ENCODE measurements at regions not wholly inside any gene's neighbourhood (a gene's known extent, or its start where the extent isn't known, plus 50 kb on each side); places are given as distances from the start of the nearest gene placed in this dataset.

DNA sequence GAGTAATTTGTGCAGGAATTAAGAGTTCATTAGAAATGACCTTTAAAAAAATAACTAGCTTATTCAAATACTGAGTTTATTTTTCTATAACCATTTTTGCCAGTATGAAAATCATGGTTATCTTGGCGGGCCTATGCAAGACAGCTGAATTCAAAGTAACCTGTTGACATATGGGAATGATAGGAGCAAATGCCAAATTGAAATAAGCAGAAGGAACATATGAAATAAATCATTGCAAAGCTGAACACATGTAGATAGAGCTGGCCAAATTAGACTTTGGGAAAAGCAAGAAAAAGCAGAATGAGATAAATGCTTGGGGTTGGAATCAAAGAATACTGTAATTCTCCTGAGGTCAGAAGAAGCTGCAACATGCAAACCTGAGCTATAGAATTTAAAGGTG is 372.5 kb downstream of the ADAMTS20 start:
- H3K27ac ChIP-seq: no peak overlapping the region
- H3K4me3 ChIP-seq: no peak overlapping the region
- H3K9me3 ChIP-seq: no peaks in the 10 kb centered on the region
- H3K4me1 ChIP-seq (replicated peaks): no peaks in the 10 kb centered on the region
- H3K36me3 ChIP-seq: no peaks in the 10 kb centered on the region
- intact Hi-C loops (cut with DNase I): no loop called here
- no peak for DNase-seq (ENCODE audit: low spot score)
- H3K27me3 ChIP-seq (replicated peaks; ENCODE audit: insufficient read depth): no peaks in the 10 kb centered on the region
- WGBS: 62% methylated on average over 1 of the region's 1 CpG
- no peak for TF ChIP-seq POLR2AphosphoS5 (IDR thresholded peaks at IDR 0.05)
- TF ChIP-seq, protein P1, sequence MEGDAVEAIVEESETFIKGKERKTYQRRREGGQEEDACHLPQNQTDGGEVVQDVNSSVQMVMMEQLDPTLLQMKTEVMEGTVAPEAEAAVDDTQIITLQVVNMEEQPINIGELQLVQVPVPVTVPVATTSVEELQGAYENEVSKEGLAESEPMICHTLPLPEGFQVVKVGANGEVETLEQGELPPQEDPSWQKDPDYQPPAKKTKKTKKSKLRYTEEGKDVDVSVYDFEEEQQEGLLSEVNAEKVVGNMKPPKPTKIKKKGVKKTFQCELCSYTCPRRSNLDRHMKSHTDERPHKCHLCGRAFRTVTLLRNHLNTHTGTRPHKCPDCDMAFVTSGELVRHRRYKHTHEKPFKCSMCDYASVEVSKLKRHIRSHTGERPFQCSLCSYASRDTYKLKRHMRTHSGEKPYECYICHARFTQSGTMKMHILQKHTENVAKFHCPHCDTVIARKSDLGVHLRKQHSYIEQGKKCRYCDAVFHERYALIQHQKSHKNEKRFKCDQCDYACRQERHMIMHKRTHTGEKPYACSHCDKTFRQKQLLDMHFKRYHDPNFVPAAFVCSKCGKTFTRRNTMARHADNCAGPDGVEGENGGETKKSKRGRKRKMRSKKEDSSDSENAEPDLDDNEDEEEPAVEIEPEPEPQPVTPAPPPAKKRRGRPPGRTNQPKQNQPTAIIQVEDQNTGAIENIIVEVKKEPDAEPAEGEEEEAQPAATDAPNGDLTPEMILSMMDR (IDR thresholded peaks at IDR 0.05): no peak
- no peak for TF ChIP-seq POLR2A (IDR thresholded peaks at IDR 0.05)

DNA sequence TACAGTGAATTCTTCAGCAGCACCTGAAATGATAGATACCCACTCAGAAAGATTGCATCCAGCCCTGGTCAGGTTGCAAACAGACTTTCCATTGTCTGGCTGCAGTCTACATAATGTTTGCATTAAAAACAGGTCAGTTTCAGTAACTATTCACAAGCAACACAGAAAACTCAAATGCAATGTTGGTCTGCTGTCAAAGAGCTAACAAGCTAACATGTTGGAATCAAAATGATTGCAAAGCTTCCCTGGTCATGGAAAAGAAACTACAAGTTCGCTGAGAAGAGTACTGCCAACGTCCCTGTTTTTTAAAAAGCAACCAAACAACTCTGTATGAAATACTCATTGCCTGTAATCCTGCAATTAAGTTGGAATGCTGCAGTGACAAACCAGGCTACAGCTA is 374.7 kb downstream of the ADAMTS20 start:
- Histone ChIP-seq H3K9me3 (no peaks in the 10 kb centered on the region), H3K27me3 (replicated peaks; ENCODE audit: insufficient read depth) (no peaks in the 10 kb centered on the region), H3K4me3 (no peak overlapping the region), H3K4me1 (replicated peaks) (no peaks in the 10 kb centered on the region), H3K27ac (no peak overlapping the region), H3K36me3 (no peaks in the 10 kb centered on the region)
- WGBS: 45% methylated on average over 2 of the region's 2 CpGs
- TF ChIP-seq, protein P1 (IDR thresholded peaks at IDR 0.05): no peak
- TF ChIP-seq POLR2AphosphoS5 (IDR thresholded peaks at IDR 0.05): no peak
- no peak for TF ChIP-seq POLR2A (IDR thresholded peaks at IDR 0.05)
- no peak for DNase-seq (ENCODE audit: low spot score)
- intact Hi-C loops (cut with DNase I): no loop called here

DNA sequence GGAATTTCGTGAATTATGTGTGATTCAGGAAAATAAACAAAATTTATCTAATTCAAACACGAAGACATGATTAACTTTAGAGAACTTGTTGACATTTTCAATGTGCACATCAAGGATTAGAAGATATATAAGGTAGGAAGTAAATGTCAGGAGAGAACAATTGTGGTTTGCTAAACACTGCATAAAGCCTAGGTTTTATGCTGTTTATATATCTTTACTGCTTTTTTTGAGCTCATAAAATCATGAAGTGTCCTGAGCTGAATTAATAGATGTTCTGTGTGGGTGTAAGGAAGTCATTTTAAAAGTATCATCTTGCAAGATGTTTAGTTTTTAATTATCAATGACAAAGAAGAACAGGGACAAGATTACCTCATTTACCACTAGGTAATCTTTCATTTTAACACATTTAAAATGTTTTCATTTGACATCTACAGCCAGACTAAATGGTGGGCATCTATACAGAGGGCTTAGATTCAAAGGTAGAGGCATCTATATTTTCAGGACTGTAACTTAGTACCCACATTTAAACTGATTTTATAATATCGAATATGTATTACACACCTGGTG is 382.8 kb downstream of the ADAMTS20 start:
- H3K27me3 ChIP-seq (replicated peaks; ENCODE audit: insufficient read depth): no peaks in the 10 kb centered on the region
- no peak overlapping the region for H3K4me3 ChIP-seq
- 16% methylated on average over 3 of the region's 3 CpGs for WGBS
- intact Hi-C loops (cut with DNase I): no loop called here
- H3K36me3 ChIP-seq: no peaks in the 10 kb centered on the region
- no peaks in the 10 kb centered on the region for H3K9me3 ChIP-seq
- H3K4me1 ChIP-seq (replicated peaks): no peaks in the 10 kb centered on the region
- DNase-seq (ENCODE audit: low spot score): no peak
- no peak for TF ChIP-seq POLR2A (IDR thresholded peaks at IDR 0.05)
- TF ChIP-seq, protein P1 (IDR thresholded peaks at IDR 0.05): no peak
- TF ChIP-seq POLR2AphosphoS5 (IDR thresholded peaks at IDR 0.05): no peak
- no peak overlapping the region for H3K27ac ChIP-seq

DNA sequence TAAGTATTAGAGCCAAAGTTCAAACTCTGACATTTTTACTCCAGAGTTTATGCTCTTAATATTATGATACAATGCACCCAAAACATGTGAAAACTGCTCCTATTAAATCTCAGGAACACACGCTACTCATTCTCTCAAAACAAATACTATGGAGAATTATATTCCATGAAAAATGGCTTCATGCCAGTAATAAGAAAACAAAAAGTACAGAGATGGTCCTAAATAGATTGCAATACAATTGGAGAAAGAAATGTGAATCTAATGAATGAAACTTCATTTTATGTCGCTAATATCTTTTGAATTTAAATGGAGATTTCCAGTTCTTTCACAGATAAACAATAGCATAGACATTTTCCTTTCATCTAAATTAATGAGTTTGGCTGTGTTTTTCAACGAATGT is 384.3 kb downstream of the ADAMTS20 start:
- no peak for DNase-seq (ENCODE audit: low spot score)
- Histone ChIP-seq H3K27me3 (replicated peaks; ENCODE audit: insufficient read depth) (no peaks in the 10 kb centered on the region), H3K9me3 (no peaks in the 10 kb centered on the region), H3K4me3 (no peak overlapping the region), H3K36me3 (no peaks in the 10 kb centered on the region), H3K27ac (no peak overlapping the region), H3K4me1 (replicated peaks) (no peaks in the 10 kb centered on the region)
- TF ChIP-seq POLR2AphosphoS5 (IDR thresholded peaks at IDR 0.05) (no peak), POLR2A (IDR thresholded peaks at IDR 0.05) (no peak)
- TF ChIP-seq, protein P1 (IDR thresholded peaks at IDR 0.05): no peak
- intact Hi-C loops (cut with DNase I): no loop called here
- 43% methylated on average over 3 of the region's 3 CpGs for WGBS

DNA sequence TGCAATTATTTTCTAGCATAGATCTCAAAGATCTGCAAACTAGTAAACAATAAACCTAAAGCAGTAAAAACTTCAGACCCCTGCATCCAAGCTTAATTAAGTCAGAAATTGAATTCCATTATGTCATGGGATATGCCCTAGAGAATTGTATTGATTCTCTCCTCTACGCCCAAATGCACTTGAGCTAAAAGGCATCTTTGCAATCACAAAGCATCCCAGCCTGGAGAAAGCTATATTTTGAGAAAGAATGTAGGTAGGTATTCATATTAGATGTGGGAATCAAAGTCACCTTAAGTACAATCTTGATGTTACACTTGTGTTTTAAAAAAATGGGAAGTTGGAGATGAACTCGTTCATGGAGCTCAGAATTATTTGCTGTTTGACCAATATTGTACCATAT is 386.7 kb downstream of the ADAMTS20 start:
- Histone ChIP-seq H3K4me3 (no peak overlapping the region), H3K27ac (no peak overlapping the region), H3K4me1 (replicated peaks) (no peaks in the 10 kb centered on the region), H3K36me3 (no peaks in the 10 kb centered on the region), H3K9me3 (no peaks in the 10 kb centered on the region), H3K27me3 (replicated peaks; ENCODE audit: insufficient read depth) (no peaks in the 10 kb centered on the region)
- 85% methylated on average over 2 of the region's 2 CpGs for WGBS
- no peak for DNase-seq (ENCODE audit: low spot score)
- intact Hi-C loops (cut with DNase I): no loop called here
- TF ChIP-seq POLR2A (IDR thresholded peaks at IDR 0.05) (no peak), POLR2AphosphoS5 (IDR thresholded peaks at IDR 0.05) (no peak)
- TF ChIP-seq, protein P1 (IDR thresholded peaks at IDR 0.05): no peak

Measured in prostate gland (tissue), 2 donors.